ENCODE measurements at regions not wholly inside any gene's neighbourhood (a gene's known extent, or its start where the extent isn't known, plus 50 kb on each side); places are given as distances from the start of the nearest gene placed in this dataset.
A peak's percentile ranks its signal among the peaks of the same experiment; 100 is the strongest.

GRCh38 chr9:14967450-14968321, 57.5 kb upstream of the FREM1 start:
- Histone ChIP-seq H3K4me1 (ENCODE audit: control insufficient read depth in 1 of 2, insufficient read depth in 2 of 2, low read length in 2 of 2) (no peaks in the 10 kb centered on the region), H3K9me3 (ENCODE audit: control insufficient read depth in 1 of 2, insufficient read depth in 1 of 2, low read depth in 1 of 2, low read length in 2 of 2) (no peaks in the 10 kb centered on the region), H3K27me3 (ENCODE audit: insufficient read depth, low read length) (0 out of 2 replicates have a peak, but pooled peaks cover 1% of the 10 kb centered on the region), H3K4me3 (replicated peaks in 1 of 2; ENCODE audit: low read depth in 1 of 2, low read length in 2 of 2) (no peak overlapping the region), H3K79me2 (ENCODE audit: insufficient read depth, low read length) (no peaks in the 10 kb centered on the region), H3K36me3 (ENCODE audit: control insufficient read depth in 1 of 2, insufficient read depth in 2 of 2, low read length in 2 of 2) (no peaks in the 10 kb centered on the region), H3K4me2 (ENCODE audit: low read length) (no peak overlapping the region), H3K27ac (ENCODE audit: low read depth, low read length) (no peak overlapping the region), H3K9me2 (ENCODE audit: insufficient read depth) (no peaks in the 10 kb centered on the region), H2AFZ (ENCODE audit: low read depth, low read length, poor library complexity, severe bottlenecking) (no peak overlapping the region), H4K20me1 (ENCODE audit: insufficient read depth) (no peaks in the 10 kb centered on the region), H3K9ac (ENCODE audit: low read length) (no peak overlapping the region)
- TF ChIP-seq ELF1 (IDR thresholded peaks at IDR 0.05; ENCODE audit: borderline replicate concordance, low read depth) (no peak), RAD21 (IDR thresholded peaks at IDR 0.05; ENCODE audit: low read depth) (peak; percentile 11; the same call in 1 of the 2 replicates), YY1 (IDR thresholded peaks at IDR 0.05; ENCODE audit: extremely low read depth, insufficient replicate concordance, low read depth, low read length) (no peak), CTCF (IDR thresholded peaks at IDR 0.05 in 2 of 3, conservative IDR thresholded peaks at IDR 0.05 in 1 of 3; ENCODE audit: borderline replicate concordance in 1 of 3, insufficient read depth in 1 of 3, low read depth in 2 of 3, low read length in 2 of 3) (peak in 2 of 3 experiments; percentile 56 to 57; a peak in 4 of 6 replicates), FOSL1 (IDR thresholded peaks at IDR 0.05; ENCODE audit: low read depth) (no peak), EZH2phosphoT487 (IDR thresholded peaks at IDR 0.05; ENCODE audit: borderline replicate concordance) (no peak)
- ChIA-PET CTCF (no interaction called here), POLR2A (no interaction called here), RAD21 (ENCODE audit: low non-redundant PET in 1 of 2, low total read pairs in 2 of 2, uncharacterized antibody in 2 of 2, unreplicated experiment in 2 of 2) (no interaction called here)
- DNase-seq (ENCODE audit: low read depth, low spot score) (no peak), ATAC-seq (peak; percentile 74)
- intact Hi-C loops (cut with micrococcal nuclease): no loop called here
- no TSS peak for BruUV-seq (replicated peaks)

Measured in HCT116 (cell line).